MCF 10A (cell line): ENCODE measurements at regions not wholly inside any gene's neighbourhood (a gene's known extent, or its start where the extent isn't known, plus 50 kb on each side); places are given as distances from the start of the nearest gene placed in this dataset.
"Not testable (repeated sequence)": the region's sequence is repeated elsewhere in the genome, so short reads cannot be mapped to it uniquely, and the experiment has no call there.

Experiments used
- BruUV-seq: library from RNA; stranded (reverse); fragments of 400-500 nt; replicated peaks from 2 replicates; lab custom pipeline; 2021; lab: Mats Ljungman, UMichigan
- CTCF ChIA-PET: fragments of 300-600 bp; sonication (Branson Sonifier 250); formaldehyde crosslinking; extraction: SDS; loops from one replicate; lab custom pipeline; 2021; ENCODE audit warnings: antibody characterized with exemption, inconsistent platforms; lab: Yijun Ruan, JAX
- POLR2A ChIA-PET: fragments of 300-600, 350-650 bp; sonication (Branson Sonifier 250); formaldehyde crosslinking; extraction: SDS; loops from one replicate; lab custom pipeline; 2020; ENCODE audit warnings: antibody characterized with exemption, inconsistent platforms; lab: Yijun Ruan, JAX
- DNase-seq: peaks from one replicate; pipeline ENCODE4 v3.0.0-alpha.2; 2018; ENCODE audit not compliant: unreplicated experiment
- H3K27ac Mint-ChIP-seq: one replicate; pipeline ENCODE4 v1.8.0; 2022; ENCODE audit warnings: mild to moderate bottlenecking, low read depth, mixed read lengths; ENCODE audit not compliant: unreplicated experiment
- H3K27me3 Mint-ChIP-seq: one replicate; pipeline ENCODE4 v1.8.0; 2022; ENCODE audit warnings: mixed read lengths; ENCODE audit not compliant: insufficient read depth, unreplicated experiment
- H3K36me3 Mint-ChIP-seq: one replicate; pipeline ENCODE4 v1.8.0; 2022; ENCODE audit warnings: mild to moderate bottlenecking, moderate library complexity, mixed read lengths; ENCODE audit not compliant: insufficient read depth, unreplicated experiment
- H3K4me1 Mint-ChIP-seq: one replicate; pipeline ENCODE4 v1.8.0; 2022; ENCODE audit warnings: mixed read lengths; ENCODE audit not compliant: insufficient read depth, unreplicated experiment
- H3K4me3 Mint-ChIP-seq: one replicate; pipeline ENCODE4 v1.8.0; 2022; ENCODE audit warnings: mild to moderate bottlenecking, moderate library complexity, mixed read lengths; ENCODE audit not compliant: unreplicated experiment
- H3K9me3 Mint-ChIP-seq: one replicate; pipeline ENCODE4 v1.8.0; 2022; ENCODE audit warnings: mixed read lengths; ENCODE audit not compliant: unreplicated experiment
- CTCF ChIP-seq: fragments of 200-600 bp; IDR thresholded peaks from one replicate; pipeline ENCODE4 v1.8.0; 2022; ENCODE audit warnings: antibody characterized with exemption, mild to moderate bottlenecking; ENCODE audit not compliant: unreplicated experiment
- intact Hi-C: fragments of 100-400 bp; cut with micrococcal nuclease; formaldehyde crosslinking; loops from 2 replicates; pipeline ENCODE4 v1.14.1; 2022

- no peak for TF ChIP-seq CTCF
- intact Hi-C loops = no loop called here
- H3K4me3 Mint-ChIP-seq = no peak overlapping the region
- ChIA-PET POLR2A (no interaction called here), CTCF (no interaction called here)
- no peaks in the 10 kb centered on the region for H3K4me1 Mint-ChIP-seq
- H3K9me3 Mint-ChIP-seq = no peaks in the 10 kb centered on the region
- H3K27me3 Mint-ChIP-seq = no peaks in the 10 kb centered on the region
- no peak overlapping the region for H3K27ac Mint-ChIP-seq
- no peaks in the 10 kb centered on the region for H3K36me3 Mint-ChIP-seq
- no TSS peak for BruUV-seq
- no peak for DNase-seq
Observed at GRCh38 chr4:91764085-91764484, 539.7 kb upstream of the GRID2 start.

- TF ChIP-seq CTCF = no peak
- Mint-ChIP-seq H3K9me3 (peaks cover 7% of the 10 kb centered on the region), H3K36me3 (no peaks in the 10 kb centered on the region), H3K4me3 (no peak overlapping the region), H3K27me3 (no peaks in the 10 kb centered on the region), H3K27ac (no peak overlapping the region), H3K4me1 (no peaks in the 10 kb centered on the region)
- CTCF ChIA-PET = interaction anchor here (0.6 kb wide), 1 partner anchor 13 kb away, joined by 3 read pairs; no protein-coding TSS in a partner anchor
- no peak for DNase-seq
- intact Hi-C loops = no loop called here
- no TSS peak for BruUV-seq
- POLR2A ChIA-PET = no interaction called here
Observed at GRCh38 chr4:91769912-91770311, 533.9 kb upstream of the GRID2 start.

- H3K27ac Mint-ChIP-seq, intact Hi-C loops: not testable (repeated sequence)
Observed at GRCh38 chr4:91791631-91792030, 512.1 kb upstream of the GRID2 start.

GRCh38 chr4:91795947-91796346 is 507.8 kb upstream of the GRID2 start:
- BruUV-seq = no TSS peak
- ChIA-PET POLR2A (no interaction called here), CTCF (interaction anchor here (0.6 kb wide), 1 partner anchor 96 kb away, joined by 3 read pairs; no protein-coding TSS in a partner anchor)
- H3K36me3 Mint-ChIP-seq = no peaks in the 10 kb centered on the region
- no peaks in the 10 kb centered on the region for H3K9me3 Mint-ChIP-seq
- no peak overlapping the region for H3K27ac Mint-ChIP-seq
- TF ChIP-seq CTCF = no peak
- no peaks in the 10 kb centered on the region for H3K27me3 Mint-ChIP-seq
- no peaks in the 10 kb centered on the region for H3K4me1 Mint-ChIP-seq
- no peak overlapping the region for H3K4me3 Mint-ChIP-seq
- intact Hi-C loops = no loop called here
- DNase-seq = no peak

More at GRCh38 chr4:91791631-91792030, 512.1 kb upstream of the GRID2 start:
- H3K9me3 Mint-ChIP-seq, BruUV-seq, CTCF ChIA-PET, H3K4me1 Mint-ChIP-seq, POLR2A ChIA-PET, H3K36me3 Mint-ChIP-seq, DNase-seq, H3K4me3 Mint-ChIP-seq, H3K27me3 Mint-ChIP-seq: not testable (repeated sequence)

- no peaks in the 10 kb centered on the region for H3K4me1 Mint-ChIP-seq
- H3K9me3 Mint-ChIP-seq = no peaks in the 10 kb centered on the region
- CTCF ChIA-PET = no interaction called here
- H3K27ac Mint-ChIP-seq = no peak overlapping the region
- POLR2A ChIA-PET = no interaction called here
- DNase-seq = no peak
- intact Hi-C loops = no loop called here
- H3K36me3 Mint-ChIP-seq = no peaks in the 10 kb centered on the region
- no TSS peak for BruUV-seq
- H3K27me3 Mint-ChIP-seq = no peaks in the 10 kb centered on the region
- H3K4me3 Mint-ChIP-seq = no peak overlapping the region
- no peak for TF ChIP-seq CTCF
Observed at GRCh38 chr4:91812319-91812718, 491.4 kb upstream of the GRID2 start.
